HG03196 (cell line): ENCODE measurements at regions not wholly inside any gene's neighbourhood (a gene's known extent, or its start where the extent isn't known, plus 50 kb on each side); places are given as distances from the start of the nearest gene placed in this dataset.
"Not testable (repeated sequence)": the region's sequence is repeated elsewhere in the genome, so short reads cannot be mapped to it uniquely, and the experiment has no call there.

Source experiments
- ATAC-seq: cut with Tn5 transposase; IDR thresholded peaks from one replicate; pipeline ENCODE4 v1.9.1; 2021; ENCODE audit not compliant: unreplicated experiment

DNA sequence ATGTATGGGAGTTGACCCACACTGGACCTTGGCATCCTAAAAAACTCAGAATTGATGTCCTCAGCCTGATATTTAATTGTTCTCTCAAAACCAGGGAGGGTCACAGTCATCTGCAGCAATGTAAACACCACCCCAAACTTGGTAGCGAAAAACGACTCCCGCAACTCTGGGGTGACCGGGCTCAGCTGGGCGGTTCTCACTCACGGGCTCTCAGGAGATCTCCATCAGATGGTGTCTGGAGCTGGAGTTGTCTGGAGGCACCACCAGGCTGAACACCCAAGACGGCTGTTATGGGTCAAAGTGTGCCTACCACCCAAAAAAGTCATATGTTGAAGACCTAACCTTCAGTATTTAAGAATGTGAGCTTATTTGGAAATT lies 50.9 kb upstream of the NXT1 start:
- ATAC-seq = no peak

DNA sequence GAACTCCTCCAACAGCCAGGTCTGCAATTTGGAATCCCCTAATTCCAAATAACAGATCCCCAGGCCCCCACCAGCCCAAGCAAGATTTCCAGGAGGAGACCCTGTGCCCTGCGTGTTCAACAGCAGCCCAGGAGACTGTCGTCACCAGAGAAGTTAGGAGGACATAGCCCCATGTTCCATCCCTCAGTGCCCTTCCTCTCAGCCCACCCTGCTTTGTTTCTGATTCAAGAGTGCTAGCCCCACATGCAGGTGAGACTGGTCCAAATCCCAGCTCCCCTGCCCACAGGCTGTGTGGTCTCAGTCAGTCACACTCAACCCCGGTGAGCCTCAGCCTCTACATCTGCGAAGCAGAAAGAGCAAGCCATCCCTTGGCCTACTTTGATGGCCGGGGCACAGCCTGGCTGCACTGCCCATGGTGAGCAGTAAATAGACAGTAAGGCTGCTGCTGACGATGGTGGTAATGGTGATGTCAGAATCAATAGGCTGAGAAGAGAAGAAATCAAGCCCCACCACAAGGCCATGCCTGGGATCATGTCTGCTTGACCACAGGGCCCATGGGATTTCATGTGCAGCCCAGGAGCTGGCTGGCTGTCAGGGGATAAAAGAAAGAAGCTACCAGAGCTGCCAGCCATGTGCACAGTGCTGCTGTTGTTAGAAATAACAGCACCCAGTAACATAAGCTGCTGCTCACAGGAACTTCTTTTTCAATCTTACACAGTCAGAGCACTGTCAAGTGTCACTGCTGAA lies 51.5 kb upstream of the NXT1 start:
- no peak for ATAC-seq

DNA sequence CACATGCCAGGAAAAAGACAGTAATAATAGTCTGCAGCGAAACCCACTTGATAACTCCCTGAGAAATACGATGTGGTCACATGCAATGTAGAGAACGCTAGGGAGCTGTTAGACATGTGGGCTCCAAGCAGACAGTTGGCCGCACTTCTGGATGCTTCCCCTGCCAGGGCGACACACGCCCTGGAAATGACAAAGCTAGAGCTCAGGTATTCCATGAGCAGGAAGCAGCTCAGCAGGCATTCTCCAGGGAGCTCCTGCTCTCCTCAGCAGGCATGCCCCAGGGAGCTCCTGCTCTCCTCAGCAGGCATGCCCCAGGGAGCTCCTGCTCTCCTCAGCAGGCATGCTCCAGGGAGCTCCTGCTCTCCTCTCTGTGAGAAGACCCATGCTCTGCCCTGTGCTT lies 52.4 kb upstream of the NXT1 start:
- ATAC-seq = no peak

DNA sequence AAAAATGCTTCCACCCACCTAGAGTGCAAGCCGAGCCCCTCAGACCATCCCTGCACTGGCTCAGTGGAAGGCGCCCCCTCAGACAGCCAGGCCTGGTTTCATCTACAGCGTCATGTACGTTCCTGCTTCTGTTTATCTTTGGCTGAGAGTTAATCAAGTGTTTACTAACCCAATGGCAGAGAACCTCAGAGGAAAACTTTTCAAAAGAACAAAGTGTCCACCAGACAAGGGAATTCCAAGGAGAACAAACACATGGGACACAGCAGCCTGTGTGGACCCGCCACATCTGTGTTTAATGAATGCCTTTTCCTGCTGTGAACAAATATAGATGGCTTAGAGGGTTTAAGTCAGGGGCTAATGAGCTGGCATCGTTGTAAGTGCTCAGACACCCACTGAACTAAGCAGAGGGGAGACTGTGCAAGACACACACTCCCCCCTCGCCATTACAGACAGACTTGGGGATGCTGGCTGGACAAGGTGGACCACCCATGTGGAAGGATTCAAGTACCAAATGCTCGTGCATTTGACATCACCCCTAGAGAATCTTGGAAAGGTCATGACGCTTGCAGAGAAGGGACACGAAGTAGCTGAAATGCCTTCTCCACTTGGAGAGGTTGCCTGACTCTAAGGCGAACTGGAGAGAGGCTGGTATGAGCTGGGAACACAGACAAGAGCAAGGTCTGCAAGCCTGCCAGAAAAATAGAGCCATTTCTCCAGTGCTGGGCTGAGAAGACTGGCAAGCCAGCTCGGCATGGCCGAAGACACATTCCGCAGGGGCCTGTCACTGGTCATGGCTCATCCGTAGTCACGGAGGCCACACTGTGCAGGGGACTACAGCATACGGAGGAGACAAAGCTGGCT lies 53.5 kb upstream of the NXT1 start:
- ATAC-seq = no peak

DNA sequence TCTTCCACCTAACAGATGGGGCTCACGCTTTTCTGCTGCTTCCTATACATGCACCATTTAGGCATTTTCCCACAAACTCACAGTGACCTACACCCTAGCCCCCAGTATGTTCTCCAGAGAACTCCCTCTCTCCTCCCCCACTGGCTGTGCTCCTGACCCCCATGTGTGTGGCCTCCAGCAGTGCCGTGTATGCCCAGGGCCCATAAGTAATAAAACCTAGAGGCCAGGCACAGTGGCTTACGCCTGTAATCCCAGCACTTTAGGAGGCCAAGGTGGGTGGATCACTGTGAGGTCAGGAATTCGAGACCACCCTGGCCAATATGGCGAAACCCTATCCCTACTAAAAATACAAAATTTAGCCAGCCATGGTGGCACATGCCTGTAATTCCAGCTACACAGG lies 54.7 kb upstream of the NXT1 start:
- ATAC-seq = no peak

DNA sequence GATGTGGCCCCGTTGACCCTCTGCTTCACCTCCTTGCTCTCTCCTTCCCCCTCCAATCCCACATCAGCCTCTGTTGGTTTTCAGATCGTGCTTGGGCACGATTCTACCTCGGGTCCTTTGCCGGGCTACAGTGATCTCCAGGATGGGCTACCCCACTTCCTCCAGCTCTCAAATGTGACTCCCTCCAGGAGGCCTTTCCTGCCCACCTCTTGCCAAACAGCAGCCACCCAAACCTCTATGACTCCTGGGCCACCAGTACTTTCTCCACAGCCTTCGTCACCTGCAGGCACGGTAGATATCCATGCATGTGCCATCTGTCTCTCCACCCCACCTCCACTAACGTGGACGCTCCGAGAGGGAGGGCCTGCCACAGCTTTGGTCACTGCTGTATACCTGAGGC lies 55.9 kb upstream of the NXT1 start:
- ATAC-seq = no peak

DNA sequence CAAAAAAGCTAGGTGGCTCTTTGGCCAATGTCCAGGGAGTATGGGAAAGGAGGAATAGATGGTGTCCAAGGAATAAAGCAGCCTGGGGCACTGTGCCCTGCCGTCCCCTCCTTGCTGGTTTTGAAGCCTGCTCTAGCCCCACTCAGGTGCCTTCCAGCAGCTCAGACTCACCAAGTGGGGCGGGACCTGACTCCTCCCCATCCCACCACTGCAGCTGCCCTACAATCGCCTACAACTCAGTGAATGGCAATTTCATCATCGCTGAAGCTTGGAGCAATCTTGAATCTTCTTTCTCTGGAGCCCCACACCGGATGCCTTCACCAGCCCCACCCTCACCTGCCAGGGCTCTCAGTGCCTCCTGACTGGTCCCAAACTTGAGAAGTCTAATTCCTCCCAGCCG lies 56.4 kb upstream of the NXT1 start:
- ATAC-seq = no peak

DNA sequence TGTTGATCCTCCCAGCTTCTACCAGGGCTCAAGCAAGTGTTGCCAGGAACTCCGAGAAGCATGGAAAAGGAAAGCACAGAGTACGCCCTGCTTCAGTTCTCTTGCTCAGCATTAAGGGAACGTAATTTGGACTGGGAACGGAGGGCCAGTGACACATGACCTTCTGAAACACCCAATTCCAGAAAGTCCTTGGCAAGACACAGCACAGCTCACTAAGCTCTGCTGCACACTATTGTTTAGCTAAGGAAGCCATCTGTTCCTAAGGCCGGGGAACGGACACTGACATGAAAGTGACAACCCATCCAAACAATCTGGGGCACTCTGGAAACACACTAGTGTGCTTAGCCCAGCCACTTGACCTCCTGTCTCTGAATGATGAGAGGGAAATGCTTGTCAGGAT lies 56.9 kb upstream of the NXT1 start:
- no peak for ATAC-seq

DNA sequence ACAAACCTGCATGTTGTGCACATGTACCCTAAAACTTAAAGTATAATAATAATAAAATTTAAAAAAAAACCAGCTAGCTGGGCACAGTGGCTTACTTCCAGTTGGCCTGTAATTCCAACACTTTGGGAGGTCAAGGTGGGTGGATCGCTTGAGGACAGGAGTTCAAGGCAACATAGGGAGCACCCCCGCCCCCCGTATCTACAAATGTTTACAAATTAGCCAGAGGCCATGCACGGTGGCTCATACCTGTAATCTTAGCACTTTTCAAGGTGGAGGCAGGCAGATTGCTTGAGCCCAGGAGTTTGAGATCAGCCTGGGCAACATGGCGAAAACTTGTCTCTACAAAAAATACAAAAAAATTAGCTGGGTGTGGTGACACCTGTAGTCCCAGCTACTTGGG lies 58.3 kb upstream of the NXT1 start:
- ATAC-seq = not testable (repeated sequence)

DNA sequence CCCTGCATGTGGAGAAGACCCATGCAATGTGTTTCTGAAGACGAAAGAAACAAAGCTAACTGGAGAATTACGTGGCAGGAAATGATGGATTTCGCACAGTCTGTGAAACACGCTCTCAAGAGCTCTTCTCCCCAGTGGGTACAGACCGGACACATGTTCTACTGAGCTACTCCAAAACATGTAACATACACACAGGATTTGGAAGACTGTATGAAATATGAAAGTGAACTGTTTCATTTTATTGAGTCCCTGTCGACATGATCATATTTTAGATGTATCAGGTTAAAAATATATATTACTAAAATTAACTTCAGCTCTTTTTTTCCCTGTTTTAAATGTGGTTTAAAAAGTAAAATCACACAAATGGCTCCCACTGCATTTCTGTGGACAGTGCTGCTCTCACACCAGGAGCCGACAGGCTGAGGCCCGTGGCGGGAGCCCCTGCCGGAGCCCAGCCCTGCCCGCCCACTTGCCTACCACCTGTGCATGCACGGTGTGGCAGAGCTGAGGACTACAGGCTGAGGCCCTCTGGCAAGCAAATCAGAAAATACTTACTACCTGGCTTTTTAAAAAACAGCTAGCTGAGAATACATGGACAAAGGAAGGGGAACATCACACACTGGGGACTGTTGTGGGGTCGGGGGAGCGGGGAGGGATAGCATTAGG lies 58.9 kb upstream of the NXT1 start:
- ATAC-seq = no peak

DNA sequence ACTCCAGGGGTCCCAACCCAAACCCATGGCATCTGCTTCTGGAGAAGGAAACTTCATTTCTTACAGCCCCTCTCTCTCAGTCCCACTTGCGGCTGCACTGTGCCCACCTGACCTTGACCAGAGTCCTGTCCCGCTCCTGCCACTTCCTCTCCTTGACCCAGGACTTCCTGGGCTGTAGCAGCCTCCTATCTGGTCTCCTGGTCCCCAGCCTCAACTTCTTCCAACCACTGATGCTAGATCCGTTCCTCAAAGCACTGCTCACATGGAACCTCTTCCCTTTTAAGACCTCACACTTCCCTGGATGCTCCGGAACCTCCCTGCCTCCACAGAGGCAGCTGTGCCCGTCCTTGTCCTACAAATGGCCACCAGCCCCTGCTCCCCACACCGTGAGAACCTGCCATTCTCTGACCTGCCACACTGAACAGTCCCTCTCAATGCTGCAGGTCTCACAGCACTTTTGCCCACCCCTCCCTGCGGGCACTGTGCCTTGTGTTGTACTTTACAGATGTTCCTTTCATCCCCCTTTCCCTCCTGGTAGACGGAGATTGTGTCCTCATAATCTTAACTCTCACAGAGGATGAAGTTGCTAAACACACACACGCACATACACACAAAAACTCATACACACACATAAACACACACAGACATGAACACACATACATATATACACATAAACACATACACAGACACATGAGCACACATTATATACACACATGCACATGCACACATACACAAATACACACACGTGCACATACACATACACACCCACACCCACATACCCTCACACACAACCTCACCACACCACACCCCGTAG lies 59.6 kb upstream of the NXT1 start:
- ATAC-seq = no peak

DNA sequence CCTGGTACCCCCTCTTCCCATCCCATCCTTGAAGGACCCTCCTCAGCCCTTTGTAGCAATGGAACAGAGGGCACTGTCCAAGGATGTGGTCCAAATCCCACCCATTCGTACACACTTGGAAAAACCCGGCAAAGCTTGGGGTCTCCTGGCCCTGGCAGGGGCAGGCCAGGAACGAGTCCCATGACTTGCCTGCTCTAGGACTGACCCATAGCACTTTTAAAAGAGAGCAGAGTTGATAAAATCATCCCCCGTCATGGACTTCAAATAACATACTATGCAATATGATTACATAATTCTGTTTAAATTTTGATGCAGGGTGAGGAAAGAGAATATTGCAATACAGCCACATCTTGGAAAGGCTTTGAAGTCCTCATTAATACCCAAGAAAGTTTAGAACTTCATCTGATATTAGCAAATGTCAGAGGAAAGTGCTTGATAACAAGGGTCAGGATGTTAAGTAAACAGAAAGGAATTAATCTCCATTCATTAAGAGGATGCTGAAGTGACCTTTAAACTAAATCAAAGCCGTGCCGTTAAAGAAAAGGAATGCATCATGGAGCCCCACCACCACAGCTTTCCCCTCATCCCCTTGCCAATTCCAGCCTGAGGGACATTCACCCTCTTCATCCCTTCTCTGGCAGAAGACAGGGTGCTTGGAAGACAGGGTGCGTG lies 60.7 kb upstream of the NXT1 start:
- ATAC-seq = no peak

DNA sequence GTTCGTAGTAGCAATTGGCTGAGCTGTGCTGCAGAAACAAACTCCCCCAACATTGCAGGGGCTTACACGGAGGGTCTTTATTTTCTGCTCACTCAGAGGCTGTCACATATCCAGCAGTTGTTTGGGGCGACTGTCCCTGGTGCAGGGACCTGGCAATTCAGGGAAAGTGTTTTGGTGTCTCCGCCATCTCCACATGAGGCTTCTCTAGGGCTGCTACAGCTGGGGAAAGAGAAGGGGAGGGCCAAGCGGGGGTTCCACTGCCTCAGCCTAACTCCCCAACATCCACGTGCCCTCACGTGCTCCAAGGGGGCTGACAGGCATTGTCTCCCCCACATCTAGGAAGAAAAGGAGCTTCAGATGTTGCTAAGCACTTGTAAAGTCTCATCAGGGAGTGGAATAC lies 61.3 kb upstream of the NXT1 start:
- ATAC-seq = no peak

DNA sequence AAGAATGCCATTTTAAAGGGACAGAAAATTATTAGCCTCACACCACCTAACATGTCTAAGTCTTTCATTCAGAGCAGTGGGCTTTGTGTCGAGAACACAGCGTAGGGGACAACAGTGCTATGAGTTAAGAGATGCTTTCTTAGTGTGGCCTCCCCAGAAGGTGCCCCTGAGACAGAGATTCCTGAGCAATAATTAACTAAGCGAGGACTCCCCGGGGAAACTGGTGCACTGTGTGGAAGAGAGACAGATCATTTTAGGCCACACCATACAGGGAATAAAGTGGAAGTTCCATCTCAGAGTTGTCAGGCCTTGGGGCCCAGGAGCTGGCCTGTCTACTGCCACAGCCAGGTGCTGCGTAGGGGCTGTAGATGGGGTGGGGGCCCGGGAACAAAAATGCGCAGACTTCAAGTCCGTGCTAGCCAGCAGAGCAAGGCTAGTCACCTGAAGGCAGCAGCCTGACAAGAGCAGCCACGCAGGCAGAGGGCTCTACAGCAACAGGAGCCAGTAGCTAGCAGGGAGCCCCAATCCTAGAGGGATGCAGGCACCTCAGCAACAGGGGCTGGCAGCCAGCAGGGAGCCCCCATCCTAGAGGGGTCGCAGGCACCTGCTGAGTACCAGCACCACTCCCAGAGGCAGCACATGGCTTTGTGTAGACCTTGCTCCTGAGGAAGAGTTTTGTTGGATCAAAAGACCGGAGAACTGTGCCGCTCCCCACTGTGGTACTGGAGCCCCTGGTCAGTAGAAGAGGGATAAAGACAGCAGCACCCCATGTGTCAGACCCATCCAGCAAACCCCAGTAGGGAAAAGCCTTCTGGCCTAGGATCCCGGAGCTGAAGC lies 63.0 kb upstream of the NXT1 start:
- ATAC-seq = no peak

DNA sequence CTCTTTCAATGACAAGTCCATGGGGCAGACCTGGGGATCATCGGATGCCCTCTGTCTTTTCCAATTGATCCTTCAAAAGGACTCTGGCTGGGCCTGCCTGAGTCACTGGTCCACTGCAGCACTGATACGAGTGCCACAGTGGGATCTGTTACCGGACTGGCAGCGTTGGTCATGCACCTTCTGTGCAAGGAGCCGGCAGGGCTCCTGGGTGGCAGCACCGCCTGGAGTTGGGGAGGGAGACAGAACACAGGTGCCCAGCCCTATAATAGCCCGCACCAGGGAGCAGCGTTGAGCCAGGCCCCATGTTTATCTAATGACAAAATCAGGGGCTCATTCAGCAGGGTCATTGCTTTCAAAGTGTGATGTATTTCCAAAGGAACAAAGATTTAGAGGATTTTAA lies 64.2 kb upstream of the NXT1 start:
- no peak for ATAC-seq

DNA sequence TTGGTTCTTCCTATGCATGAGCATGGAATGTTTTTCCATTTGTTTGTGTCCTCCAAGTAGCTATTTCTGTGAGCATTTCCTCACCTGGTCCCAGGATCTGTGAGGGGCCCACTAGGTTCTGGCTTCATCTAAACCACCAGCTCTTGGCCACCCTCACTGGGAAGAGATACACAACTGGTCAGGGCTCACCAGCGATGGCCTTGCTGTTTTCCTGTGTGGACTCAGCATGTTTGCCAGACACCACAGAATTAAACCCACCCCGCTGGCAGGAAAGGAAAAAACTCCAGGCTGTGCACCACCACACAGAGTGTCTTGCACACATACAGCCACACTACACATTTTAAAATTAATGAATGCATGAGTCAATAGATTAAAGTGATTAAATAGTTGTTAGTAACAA lies 65.1 kb upstream of the NXT1 start:
- no peak for ATAC-seq

DNA sequence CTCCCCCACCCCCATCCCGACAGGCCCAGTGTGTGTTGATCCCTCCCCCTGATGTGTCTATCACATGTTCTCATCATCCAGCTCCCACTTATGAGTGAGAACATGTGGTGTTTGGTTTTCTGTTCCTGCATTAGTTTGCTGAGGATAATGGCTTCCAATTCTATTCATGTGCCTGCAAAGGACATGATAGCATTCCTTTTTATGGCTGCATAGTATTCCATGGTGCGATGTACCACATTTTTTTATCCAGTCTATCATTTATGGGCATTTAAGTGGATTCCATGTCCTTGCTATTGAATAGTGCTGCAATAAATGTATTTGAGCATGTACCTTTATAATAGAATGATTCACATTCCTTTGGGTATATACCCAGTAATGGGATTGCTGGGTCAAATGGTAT lies 66.6 kb upstream of the NXT1 start:
- no peak for ATAC-seq

DNA sequence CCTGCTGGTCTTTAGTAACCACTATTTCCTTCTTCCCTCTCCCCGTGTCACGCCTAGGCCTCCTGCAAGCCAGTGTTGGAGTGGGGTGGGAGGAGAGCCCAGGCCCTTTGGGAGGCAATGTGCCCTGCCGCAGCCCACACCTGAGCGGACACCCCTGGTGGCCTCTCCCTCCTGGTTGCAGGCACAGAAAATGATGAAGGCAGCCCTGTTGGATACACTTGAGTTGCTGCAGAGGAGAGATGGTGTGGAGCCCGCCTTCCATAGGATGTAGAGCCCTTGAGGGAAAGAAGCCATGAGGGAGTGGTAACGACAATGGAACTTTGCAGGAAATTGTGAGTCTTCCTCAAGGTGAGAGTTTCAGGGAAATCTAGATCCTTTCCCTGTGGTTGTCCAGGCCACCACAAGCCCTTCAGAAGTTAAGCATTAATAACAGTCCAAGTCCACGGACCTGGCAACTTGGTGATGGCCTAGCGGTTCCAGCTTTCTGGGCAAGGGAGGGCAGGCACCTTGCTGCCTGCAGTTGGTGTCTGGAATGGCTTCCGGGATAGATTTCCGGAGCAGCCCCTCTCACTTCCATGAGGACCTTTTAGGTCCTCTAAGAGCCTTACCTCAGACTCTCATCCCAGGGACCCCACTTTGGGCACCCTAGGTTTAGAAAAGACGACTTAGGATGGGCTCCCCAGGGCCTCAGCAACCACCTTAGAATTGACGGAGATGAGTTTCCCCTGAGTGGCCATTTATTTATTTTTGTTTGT lies 67.3 kb upstream of the NXT1 start:
- ATAC-seq = no peak

DNA sequence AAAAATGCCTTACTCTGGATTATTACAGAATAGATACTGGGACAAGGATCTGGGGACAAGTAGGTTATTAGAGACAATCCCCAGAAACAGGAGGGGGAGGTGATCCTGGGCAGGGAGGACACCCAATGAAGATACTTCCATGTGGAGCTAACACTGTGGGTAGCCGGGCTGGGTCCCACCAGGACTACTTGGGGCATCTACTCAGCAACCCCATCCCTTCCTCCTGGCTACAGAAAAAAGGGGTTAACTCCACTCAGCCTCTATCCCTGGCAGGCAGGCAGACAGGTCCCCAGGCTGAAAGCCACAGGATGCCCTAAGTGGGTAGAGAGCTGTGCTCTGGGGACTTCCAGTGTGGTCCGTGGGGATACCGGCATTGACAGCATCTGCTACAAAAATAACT lies 68.0 kb upstream of the NXT1 start:
- no peak for ATAC-seq
